Kidney epithelial cell (primary cell): ENCODE measurements at regions not wholly inside any gene's neighbourhood (a gene's known extent, or its start where the extent isn't known, plus 50 kb on each side); places are given as distances from the start of the nearest gene placed in this dataset.

Source experiments
- DNase-seq: peaks from one replicate; pipeline ENCODE4 v3.0.0-alpha.2; 2010; ENCODE audit warnings: low read depth
- H3K27me3 ChIP-seq: 2 replicates; pipeline ENCODE4 v1.6.0; 2011; ENCODE audit warnings: low read length; ENCODE audit not compliant: control insufficient read depth, insufficient read depth
- H3K36me3 ChIP-seq: 2 replicates; pipeline ENCODE4 v1.5.1; 2011; ENCODE audit warnings: low read length; ENCODE audit not compliant: control insufficient read depth, insufficient read depth
- H3K4me3 ChIP-seq: 2 replicates; pipeline ENCODE4 v1.5.1; 2011; ENCODE audit warnings: low read depth, mild to moderate bottlenecking, control low read depth, low read length
- TF ChIP-seq, protein P1 (sequence below): IDR thresholded peaks from 2 replicates; pipeline ENCODE4 v1.5.1; 2011; ENCODE audit warnings: mild to moderate bottlenecking, moderate library complexity, low read length, control low read depth, inconsistent platforms; ENCODE audit not compliant: insufficient read depth, poor library complexity, severe bottlenecking

DNA sequence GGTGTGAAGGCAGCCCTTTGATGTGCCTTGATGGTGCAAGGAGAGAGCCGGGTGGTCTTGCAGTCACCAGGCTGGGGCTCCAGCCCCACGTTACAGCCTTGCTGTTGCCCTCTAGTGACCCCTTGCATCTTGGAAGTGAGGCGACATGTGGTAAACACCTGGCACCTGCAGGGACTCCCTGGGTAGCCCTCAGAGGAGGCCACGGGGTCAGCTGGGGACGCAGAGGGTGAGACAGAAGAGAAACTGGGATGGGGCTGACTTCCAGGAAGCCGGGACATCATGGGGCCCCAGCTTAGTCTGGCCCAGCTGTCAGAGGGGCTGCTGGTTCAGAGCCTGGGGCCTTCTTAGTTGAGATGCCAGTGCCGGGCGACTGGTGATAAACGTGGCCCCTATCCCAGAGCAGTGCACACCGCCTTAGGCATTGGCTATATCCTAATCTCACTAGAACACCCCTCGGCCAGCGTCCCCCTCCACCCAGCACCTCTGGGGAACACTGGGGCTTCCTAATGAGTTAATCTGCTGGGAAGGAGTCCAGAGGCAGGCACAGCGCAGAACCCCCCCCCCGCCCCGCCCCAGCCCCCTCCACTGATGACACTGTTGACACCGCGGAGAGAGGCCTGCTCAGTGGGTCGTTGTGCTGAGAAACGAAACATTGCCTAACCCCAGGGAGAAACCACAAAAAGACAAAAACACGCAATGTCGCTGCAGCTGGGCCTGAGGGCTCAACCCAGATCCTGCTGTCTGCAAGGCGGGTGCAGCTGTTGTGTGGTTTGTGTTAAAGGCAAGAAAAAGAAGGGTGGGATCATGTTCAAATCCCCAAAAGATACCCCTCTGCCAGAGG, 60.5 kb upstream of the KLF13 start:
- TF ChIP-seq, protein P1, sequence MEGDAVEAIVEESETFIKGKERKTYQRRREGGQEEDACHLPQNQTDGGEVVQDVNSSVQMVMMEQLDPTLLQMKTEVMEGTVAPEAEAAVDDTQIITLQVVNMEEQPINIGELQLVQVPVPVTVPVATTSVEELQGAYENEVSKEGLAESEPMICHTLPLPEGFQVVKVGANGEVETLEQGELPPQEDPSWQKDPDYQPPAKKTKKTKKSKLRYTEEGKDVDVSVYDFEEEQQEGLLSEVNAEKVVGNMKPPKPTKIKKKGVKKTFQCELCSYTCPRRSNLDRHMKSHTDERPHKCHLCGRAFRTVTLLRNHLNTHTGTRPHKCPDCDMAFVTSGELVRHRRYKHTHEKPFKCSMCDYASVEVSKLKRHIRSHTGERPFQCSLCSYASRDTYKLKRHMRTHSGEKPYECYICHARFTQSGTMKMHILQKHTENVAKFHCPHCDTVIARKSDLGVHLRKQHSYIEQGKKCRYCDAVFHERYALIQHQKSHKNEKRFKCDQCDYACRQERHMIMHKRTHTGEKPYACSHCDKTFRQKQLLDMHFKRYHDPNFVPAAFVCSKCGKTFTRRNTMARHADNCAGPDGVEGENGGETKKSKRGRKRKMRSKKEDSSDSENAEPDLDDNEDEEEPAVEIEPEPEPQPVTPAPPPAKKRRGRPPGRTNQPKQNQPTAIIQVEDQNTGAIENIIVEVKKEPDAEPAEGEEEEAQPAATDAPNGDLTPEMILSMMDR = no peak
- Histone ChIP-seq H3K27me3 (no peaks in the 10 kb centered on the region), H3K4me3 (no peak overlapping the region), H3K36me3 (no peaks in the 10 kb centered on the region)
- DNase-seq = no peak

DNA sequence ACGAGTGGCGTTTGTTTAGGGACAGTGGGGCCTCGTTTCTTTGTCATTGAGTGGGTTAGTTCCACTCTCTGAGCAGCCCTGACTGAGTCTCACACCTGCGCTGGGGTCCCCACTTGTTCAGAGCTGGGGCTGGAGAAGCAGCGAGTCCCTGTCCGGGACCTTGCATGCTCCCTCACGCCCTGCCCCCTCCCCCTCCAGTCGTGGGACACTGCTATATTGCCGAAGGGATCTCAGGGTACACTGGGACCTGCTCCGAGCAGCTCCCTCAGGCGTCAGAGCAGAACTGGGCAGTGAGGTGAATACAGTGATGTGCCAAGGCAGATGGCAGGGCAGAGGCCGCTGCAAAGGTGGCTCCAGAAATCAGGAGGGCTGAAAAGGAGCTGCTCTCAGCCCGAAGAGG, 59.9 kb upstream of the KLF13 start:
- Histone ChIP-seq H3K4me3 (no peak overlapping the region), H3K27me3 (no peaks in the 10 kb centered on the region), H3K36me3 (no peaks in the 10 kb centered on the region)
- DNase-seq = no peak
- TF ChIP-seq, protein P1 = no peak

DNA sequence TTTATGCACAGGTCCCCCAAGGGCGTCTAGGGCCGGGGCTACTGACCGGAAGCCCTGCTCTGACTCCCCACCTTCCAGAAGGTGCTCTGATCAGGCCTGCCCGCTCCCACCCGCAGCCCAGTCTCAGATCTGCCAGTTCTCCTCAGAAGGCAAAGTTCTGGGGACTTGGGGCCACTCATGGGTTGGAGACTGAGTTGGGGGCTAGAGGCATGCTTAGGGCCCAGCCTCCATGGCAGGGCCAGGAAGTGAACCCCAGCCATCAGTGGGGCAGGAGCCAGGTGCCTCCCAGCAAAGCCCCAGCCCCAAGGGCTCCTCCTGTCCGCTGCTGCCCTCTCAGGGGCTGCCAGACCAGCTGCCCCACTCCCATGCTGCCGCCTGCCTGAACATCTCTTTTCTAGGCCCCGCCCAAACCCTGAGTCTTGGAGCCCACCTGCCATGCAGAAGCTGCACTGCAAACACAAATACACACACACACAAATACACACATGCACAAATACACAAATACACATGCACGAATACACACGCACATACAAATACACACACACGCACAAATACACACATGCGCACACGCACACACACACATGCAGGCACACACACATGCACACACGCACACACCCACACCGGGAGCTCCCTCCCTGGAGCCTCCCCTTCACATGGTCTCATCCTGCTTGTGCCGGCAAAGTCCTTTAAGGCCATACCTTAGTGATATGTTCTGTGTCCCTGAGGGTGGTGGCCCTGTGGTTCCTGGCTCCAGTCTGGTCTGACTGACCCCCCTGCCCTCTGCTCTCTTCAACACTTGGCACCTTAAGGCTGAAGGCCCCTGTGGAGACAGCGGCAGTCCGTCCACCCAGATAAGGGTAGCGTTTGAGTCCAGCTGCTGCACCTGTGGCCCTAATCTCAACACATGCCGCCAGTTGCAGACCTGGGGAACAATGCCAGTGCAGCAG, 59.2 kb upstream of the KLF13 start:
- no peak for DNase-seq
- no peaks in the 10 kb centered on the region for H3K36me3 ChIP-seq
- no peak overlapping the region for H3K4me3 ChIP-seq
- TF ChIP-seq, protein P1 = no peak
- no peaks in the 10 kb centered on the region for H3K27me3 ChIP-seq

DNA sequence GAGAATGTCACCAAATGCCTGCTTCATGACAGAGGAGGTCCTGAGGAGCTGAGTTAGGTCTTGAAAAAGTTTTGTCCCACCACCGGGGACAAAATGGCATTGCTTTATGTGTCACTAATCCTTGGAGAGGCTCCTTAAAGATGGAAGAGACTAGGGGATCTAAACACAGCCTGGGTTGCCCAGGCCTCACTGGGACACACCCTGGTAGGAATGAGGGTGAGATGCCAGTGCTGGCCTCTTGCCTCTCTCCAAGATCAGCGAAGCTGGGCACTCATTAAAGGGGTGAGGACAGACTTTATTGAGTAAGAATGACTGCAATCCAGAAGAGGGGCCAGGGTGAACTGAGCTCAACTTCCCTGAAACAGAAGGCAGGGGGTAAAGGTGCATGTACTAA, 58.5 kb upstream of the KLF13 start:
- no peaks in the 10 kb centered on the region for H3K27me3 ChIP-seq
- no peak for DNase-seq
- TF ChIP-seq, protein P1 = no peak
- no peaks in the 10 kb centered on the region for H3K36me3 ChIP-seq
- H3K4me3 ChIP-seq = no peak overlapping the region

DNA sequence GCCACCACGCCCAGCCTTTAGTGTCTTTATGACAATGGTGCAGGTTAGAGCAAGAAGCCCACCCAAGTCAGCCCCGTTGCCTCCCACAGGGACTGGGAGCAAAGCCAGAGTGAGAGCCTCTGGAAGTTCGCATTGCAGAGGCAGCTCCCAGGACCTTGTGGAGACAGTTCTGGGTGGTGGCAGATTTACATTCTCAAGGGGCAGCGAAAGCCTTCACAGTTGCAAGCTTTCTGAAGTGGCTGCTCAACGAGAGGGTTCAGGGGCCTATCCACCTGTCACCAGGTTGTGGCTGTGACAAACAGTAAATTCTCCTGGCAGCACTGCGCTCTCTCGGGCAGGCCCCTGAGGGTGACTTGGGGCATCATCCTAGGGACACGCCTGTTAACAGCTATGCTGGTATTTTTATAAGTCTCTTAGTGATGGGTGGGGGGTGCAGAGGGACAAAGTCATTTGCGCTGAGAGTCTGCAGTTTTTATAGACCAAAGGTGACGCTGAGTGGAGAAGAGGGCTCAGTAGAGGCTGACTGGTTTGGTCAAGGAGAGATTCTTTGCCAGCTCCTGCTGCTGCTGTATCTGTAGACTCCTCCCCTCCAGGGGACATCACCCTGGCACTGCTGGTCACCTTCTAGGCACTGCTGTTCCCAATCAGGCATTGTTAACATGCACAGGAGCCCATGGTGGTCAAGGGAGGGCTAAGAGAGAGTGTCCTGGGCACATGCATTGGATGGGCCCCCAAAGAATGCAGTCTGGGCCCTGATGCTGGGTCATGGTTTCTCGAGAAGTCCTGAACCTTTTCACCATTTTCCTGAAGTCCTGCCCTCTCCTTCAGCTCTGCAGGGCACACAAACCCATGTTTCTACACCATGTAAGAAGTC, 57.5 kb upstream of the KLF13 start:
- TF ChIP-seq, protein P1 = no peak
- no peak for DNase-seq
- no peaks in the 10 kb centered on the region for H3K27me3 ChIP-seq
- H3K36me3 ChIP-seq = no peaks in the 10 kb centered on the region
- no peak overlapping the region for H3K4me3 ChIP-seq
